ENCODE measurements at regions not wholly inside any gene's neighbourhood (a gene's known extent, or its start where the extent isn't known, plus 50 kb on each side); places are given as distances from the start of the nearest gene placed in this dataset.

DNA sequence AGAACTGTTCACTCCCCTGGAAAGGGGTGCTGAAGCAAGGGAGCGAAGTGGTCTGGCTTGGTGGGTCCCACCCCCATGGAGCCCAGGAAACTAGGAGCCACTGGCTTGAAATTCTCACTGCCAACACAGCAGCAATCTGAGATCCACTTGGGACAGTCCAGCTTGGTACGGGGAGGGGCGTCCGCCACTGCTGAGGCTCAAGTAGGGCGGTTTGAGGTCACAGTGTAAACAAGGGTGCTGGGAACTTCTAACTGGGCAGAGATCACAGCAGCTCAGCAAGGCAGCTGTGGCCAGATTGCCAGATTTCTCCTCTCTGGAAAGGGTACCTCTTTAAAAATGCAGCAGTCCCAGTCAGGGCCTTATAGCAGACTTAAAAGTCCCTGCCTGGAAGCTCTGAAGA lies 53.9 kb upstream of the GALNTL6 start:
- no peak for DNase-seq (ENCODE audit: low read depth in 4 of 6, low spot score in 6 of 6)
- H3K27me3 ChIP-seq (ENCODE audit: control insufficient read depth, insufficient read depth, low read length) = no peaks in the 10 kb centered on the region
- no peaks in the 10 kb centered on the region for H3K9me3 ChIP-seq (ENCODE audit: control insufficient read depth, insufficient read depth, low read length)
- WGBS (ENCODE audit: insufficient coverage) = 91% methylated on average over 4 of the region's 5 CpGs
- H3K4me3 ChIP-seq (ENCODE audit: low read depth, low read length) = no peak overlapping the region
- H3K4me1 ChIP-seq (ENCODE audit: control insufficient read depth, insufficient read depth, low read length) = no peaks in the 10 kb centered on the region
- H3K36me3 ChIP-seq (ENCODE audit: control insufficient read depth, insufficient read depth, low read length) = no peaks in the 10 kb centered on the region
- H3K27ac ChIP-seq (ENCODE audit: low read depth, low read length) = no peak overlapping the region

DNA sequence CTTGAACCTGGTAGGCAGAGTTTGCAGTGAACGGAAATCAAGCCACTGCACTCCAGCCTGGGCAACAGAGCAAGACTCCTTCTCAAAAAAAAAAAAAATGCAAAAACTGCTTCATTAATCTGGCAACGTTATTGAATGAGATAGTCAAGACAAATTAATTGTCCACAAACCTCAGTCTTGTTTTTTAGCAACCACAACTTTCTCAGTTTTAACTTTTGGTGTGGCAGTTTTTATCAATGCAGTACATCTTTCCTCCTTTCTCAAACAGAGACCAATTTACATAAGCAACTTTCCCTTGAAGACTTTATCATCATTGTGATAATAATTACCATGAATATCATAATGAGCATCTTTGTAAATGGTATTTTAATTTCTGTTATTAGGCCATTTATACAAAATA lies 61.7 kb upstream of the GALNTL6 start:
- 100% methylated on average over 1 of the region's 2 CpGs for WGBS (ENCODE audit: insufficient coverage)
- Histone ChIP-seq H3K27me3 (ENCODE audit: control insufficient read depth, insufficient read depth, low read length) (no peaks in the 10 kb centered on the region), H3K27ac (ENCODE audit: low read depth, low read length) (no peak overlapping the region), H3K9me3 (ENCODE audit: control insufficient read depth, insufficient read depth, low read length) (no peaks in the 10 kb centered on the region), H3K36me3 (ENCODE audit: control insufficient read depth, insufficient read depth, low read length) (no peaks in the 10 kb centered on the region), H3K4me1 (ENCODE audit: control insufficient read depth, insufficient read depth, low read length) (no peaks in the 10 kb centered on the region), H3K4me3 (ENCODE audit: low read depth, low read length) (no peak overlapping the region)
- DNase-seq (ENCODE audit: low read depth in 4 of 6, low spot score in 6 of 6) = no peak

- H3K27ac ChIP-seq (ENCODE audit: low read depth, low read length) = no peak overlapping the region
- H3K4me3 ChIP-seq (ENCODE audit: low read depth, low read length) = no peak overlapping the region
- peak in 1 of 6 donors; percentile 82 for DNase-seq (ENCODE audit: low read depth in 4 of 6, low spot score in 6 of 6)
- H3K4me1 ChIP-seq (ENCODE audit: control insufficient read depth, insufficient read depth, low read length) = no peaks in the 10 kb centered on the region
- no peaks in the 10 kb centered on the region for H3K36me3 ChIP-seq (ENCODE audit: control insufficient read depth, insufficient read depth, low read length)
- H3K27me3 ChIP-seq (ENCODE audit: control insufficient read depth, insufficient read depth, low read length) = no peaks in the 10 kb centered on the region
- H3K9me3 ChIP-seq (ENCODE audit: control insufficient read depth, insufficient read depth, low read length) = no peaks in the 10 kb centered on the region
Observed at GRCh38 chr4:171746418-171746817, 66.8 kb upstream of the GALNTL6 start.

DNA sequence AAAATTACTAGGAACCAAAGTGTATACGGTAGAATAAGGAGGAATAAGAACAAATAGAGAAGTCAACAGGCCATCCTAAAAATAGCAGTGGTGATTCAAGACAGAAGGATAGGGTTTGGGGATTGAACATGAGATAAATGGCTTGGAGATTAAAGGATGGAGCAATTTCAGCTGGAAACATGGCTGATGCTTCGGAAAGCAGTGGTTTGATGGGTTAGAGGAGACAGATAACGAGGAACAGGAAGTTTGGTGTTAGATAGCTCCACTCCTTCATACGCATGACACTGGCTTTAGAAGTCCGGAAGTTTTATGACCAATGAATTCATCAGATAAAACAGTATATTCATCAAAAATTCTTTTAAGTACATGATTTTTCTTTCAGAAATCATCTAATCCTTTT lies 70.8 kb upstream of the GALNTL6 start:
- Histone ChIP-seq H3K4me1 (ENCODE audit: control insufficient read depth, insufficient read depth, low read length) (no peaks in the 10 kb centered on the region), H3K4me3 (ENCODE audit: low read depth, low read length) (no peak overlapping the region), H3K27ac (ENCODE audit: low read depth, low read length) (no peak overlapping the region), H3K27me3 (ENCODE audit: control insufficient read depth, insufficient read depth, low read length) (no peaks in the 10 kb centered on the region), H3K9me3 (ENCODE audit: control insufficient read depth, insufficient read depth, low read length) (no peaks in the 10 kb centered on the region), H3K36me3 (ENCODE audit: control insufficient read depth, insufficient read depth, low read length) (no peaks in the 10 kb centered on the region)
- DNase-seq (ENCODE audit: low read depth in 4 of 6, low spot score in 6 of 6) = no peak
- WGBS (ENCODE audit: insufficient coverage) = 100% methylated on average over 1 of the region's 5 CpGs

DNA sequence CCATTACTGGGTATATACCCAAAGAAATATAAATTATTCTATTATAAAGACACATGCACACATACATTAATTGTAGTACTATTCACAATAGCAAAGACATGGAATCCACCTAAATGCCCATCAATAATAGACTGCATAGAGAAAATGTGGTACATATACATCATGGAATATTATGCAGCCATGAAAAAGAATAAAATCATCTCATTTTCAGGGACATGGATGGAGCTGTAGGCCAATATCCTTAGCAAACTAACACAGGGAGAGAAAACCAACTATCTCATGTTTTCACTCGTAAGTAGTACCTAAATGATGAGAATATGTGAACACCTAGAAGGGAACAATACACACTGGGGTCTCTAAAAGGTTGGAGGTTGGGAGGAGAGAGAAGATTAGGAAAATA lies 86.0 kb upstream of the GALNTL6 start:
- no CpG with 5 or more reads among the region's 1 CpG for WGBS (ENCODE audit: insufficient coverage)
- H3K4me3 ChIP-seq (ENCODE audit: low read depth, low read length) = no peak overlapping the region
- no peak overlapping the region for H3K27ac ChIP-seq (ENCODE audit: low read depth, low read length)
- no peaks in the 10 kb centered on the region for H3K4me1 ChIP-seq (ENCODE audit: control insufficient read depth, insufficient read depth, low read length)
- H3K36me3 ChIP-seq (ENCODE audit: control insufficient read depth, insufficient read depth, low read length) = no peaks in the 10 kb centered on the region
- H3K27me3 ChIP-seq (ENCODE audit: control insufficient read depth, insufficient read depth, low read length) = no peaks in the 10 kb centered on the region
- peaks cover 3% of the 10 kb centered on the region for H3K9me3 ChIP-seq (ENCODE audit: control insufficient read depth, insufficient read depth, low read length)
- DNase-seq (ENCODE audit: low read depth in 4 of 6, low spot score in 6 of 6) = no peak

- Histone ChIP-seq H3K4me3 (ENCODE audit: low read depth, low read length) (no peak overlapping the region), H3K27me3 (ENCODE audit: control insufficient read depth, insufficient read depth, low read length) (no peaks in the 10 kb centered on the region), H3K4me1 (ENCODE audit: control insufficient read depth, insufficient read depth, low read length) (no peaks in the 10 kb centered on the region), H3K27ac (ENCODE audit: low read depth, low read length) (no peak overlapping the region), H3K9me3 (ENCODE audit: control insufficient read depth, insufficient read depth, low read length) (peaks cover 5% of the 10 kb centered on the region), H3K36me3 (ENCODE audit: control insufficient read depth, insufficient read depth, low read length) (no peaks in the 10 kb centered on the region)
- DNase-seq (ENCODE audit: low read depth in 4 of 6, low spot score in 6 of 6) = no peak
- 81% methylated on average over 2 of the region's 2 CpGs for WGBS (ENCODE audit: insufficient coverage)
Observed at GRCh38 chr4:171721937-171722336, 91.3 kb upstream of the GALNTL6 start.

DNA sequence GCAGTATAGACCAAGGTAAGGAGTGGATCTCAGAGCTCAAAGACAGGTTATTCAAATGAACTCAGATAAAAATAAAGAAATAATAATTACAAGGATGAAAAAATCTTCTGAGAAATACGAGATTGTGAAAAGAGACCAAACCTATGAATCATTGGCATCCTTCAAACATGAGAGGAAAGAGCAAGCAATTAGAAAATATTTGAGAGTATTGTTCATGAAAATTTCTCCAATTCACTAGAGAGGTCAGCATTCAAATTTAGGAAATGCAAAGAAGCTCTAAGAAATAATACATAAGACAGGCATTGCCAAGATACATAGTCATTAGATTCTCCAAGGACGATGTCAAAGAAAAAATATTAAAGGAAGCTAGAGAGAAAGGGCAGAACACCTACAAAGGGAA lies 93.5 kb upstream of the GALNTL6 start:
- Histone ChIP-seq H3K4me1 (ENCODE audit: control insufficient read depth, insufficient read depth, low read length) (no peaks in the 10 kb centered on the region), H3K27ac (ENCODE audit: low read depth, low read length) (no peak overlapping the region), H3K27me3 (ENCODE audit: control insufficient read depth, insufficient read depth, low read length) (no peaks in the 10 kb centered on the region), H3K4me3 (ENCODE audit: low read depth, low read length) (no peak overlapping the region), H3K36me3 (ENCODE audit: control insufficient read depth, insufficient read depth, low read length) (no peaks in the 10 kb centered on the region), H3K9me3 (ENCODE audit: control insufficient read depth, insufficient read depth, low read length) (peaks cover 4% of the 10 kb centered on the region)
- no CpG with 5 or more reads among the region's 2 CpGs for WGBS (ENCODE audit: insufficient coverage)
- DNase-seq (ENCODE audit: low read depth in 4 of 6, low spot score in 6 of 6) = no peak

GRCh38 chr4:171718665-171719064 lies 94.5 kb upstream of the GALNTL6 start:
- no peak overlapping the region for H3K4me3 ChIP-seq (ENCODE audit: low read depth, low read length)
- WGBS (ENCODE audit: insufficient coverage) = 79% methylated on average over 2 of the region's 2 CpGs
- H3K27ac ChIP-seq (ENCODE audit: low read depth, low read length) = no peak overlapping the region
- no peak for DNase-seq (ENCODE audit: low read depth in 4 of 6, low spot score in 6 of 6)
- H3K36me3 ChIP-seq (ENCODE audit: control insufficient read depth, insufficient read depth, low read length) = no peaks in the 10 kb centered on the region
- no peaks in the 10 kb centered on the region for H3K4me1 ChIP-seq (ENCODE audit: control insufficient read depth, insufficient read depth, low read length)
- H3K27me3 ChIP-seq (ENCODE audit: control insufficient read depth, insufficient read depth, low read length) = no peaks in the 10 kb centered on the region
- H3K9me3 ChIP-seq (ENCODE audit: control insufficient read depth, insufficient read depth, low read length) = peaks cover 4% of the 10 kb centered on the region

GRCh38 chr4:171718069-171718468 lies 95.1 kb upstream of the GALNTL6 start:
- Histone ChIP-seq H3K27me3 (ENCODE audit: control insufficient read depth, insufficient read depth, low read length) (no peaks in the 10 kb centered on the region), H3K27ac (ENCODE audit: low read depth, low read length) (no peak overlapping the region), H3K9me3 (ENCODE audit: control insufficient read depth, insufficient read depth, low read length) (peaks cover 4% of the 10 kb centered on the region), H3K4me3 (ENCODE audit: low read depth, low read length) (no peak overlapping the region), H3K36me3 (ENCODE audit: control insufficient read depth, insufficient read depth, low read length) (no peaks in the 10 kb centered on the region), H3K4me1 (ENCODE audit: control insufficient read depth, insufficient read depth, low read length) (no peaks in the 10 kb centered on the region)
- 83% methylated on average over 1 of the region's 1 CpG for WGBS (ENCODE audit: insufficient coverage)
- peak in 1 of 6 donors; percentile 5 for DNase-seq (ENCODE audit: low read depth in 4 of 6, low spot score in 6 of 6)

DNA sequence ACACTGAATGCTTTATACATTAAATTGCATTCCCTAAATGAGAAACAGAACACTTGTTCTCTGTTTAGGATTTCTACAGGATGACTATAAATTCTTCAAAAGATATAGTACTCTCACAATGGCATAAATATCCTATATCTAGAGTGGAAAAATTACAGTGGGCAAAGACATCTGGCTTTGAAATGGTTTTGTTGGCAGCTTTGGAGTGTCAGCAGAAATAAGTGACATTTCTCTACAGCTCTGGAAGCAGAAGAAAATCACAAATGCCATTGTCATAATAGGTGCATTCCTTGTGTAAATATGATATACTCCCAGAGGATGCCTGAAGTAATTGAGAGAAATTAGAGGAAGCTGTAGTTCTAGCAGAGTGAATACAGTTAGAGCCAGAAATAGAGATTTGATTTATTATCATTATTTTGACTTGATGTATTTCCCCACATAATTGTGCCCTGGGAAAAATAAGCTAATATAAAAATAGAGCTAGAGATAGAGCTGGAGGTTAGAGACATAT lies 95.9 kb upstream of the GALNTL6 start:
- DNase-seq (ENCODE audit: low read depth in 4 of 6, low spot score in 6 of 6) = peak in 1 of 6 donors; percentile 66
- H3K4me1 ChIP-seq (ENCODE audit: control insufficient read depth, insufficient read depth, low read length) = no peaks in the 10 kb centered on the region
- H3K27ac ChIP-seq (ENCODE audit: low read depth, low read length) = no peak overlapping the region
- peaks cover 2% of the 10 kb centered on the region for H3K9me3 ChIP-seq (ENCODE audit: control insufficient read depth, insufficient read depth, low read length)
- no peak overlapping the region for H3K4me3 ChIP-seq (ENCODE audit: low read depth, low read length)
- H3K27me3 ChIP-seq (ENCODE audit: control insufficient read depth, insufficient read depth, low read length) = no peaks in the 10 kb centered on the region
- no peaks in the 10 kb centered on the region for H3K36me3 ChIP-seq (ENCODE audit: control insufficient read depth, insufficient read depth, low read length)

Measured in spinal cord (tissue), 9 donors.